ENCODE measurements at regions not wholly inside any gene's neighbourhood (a gene's known extent, or its start where the extent isn't known, plus 50 kb on each side); places are given as distances from the start of the nearest gene placed in this dataset.

DNA sequence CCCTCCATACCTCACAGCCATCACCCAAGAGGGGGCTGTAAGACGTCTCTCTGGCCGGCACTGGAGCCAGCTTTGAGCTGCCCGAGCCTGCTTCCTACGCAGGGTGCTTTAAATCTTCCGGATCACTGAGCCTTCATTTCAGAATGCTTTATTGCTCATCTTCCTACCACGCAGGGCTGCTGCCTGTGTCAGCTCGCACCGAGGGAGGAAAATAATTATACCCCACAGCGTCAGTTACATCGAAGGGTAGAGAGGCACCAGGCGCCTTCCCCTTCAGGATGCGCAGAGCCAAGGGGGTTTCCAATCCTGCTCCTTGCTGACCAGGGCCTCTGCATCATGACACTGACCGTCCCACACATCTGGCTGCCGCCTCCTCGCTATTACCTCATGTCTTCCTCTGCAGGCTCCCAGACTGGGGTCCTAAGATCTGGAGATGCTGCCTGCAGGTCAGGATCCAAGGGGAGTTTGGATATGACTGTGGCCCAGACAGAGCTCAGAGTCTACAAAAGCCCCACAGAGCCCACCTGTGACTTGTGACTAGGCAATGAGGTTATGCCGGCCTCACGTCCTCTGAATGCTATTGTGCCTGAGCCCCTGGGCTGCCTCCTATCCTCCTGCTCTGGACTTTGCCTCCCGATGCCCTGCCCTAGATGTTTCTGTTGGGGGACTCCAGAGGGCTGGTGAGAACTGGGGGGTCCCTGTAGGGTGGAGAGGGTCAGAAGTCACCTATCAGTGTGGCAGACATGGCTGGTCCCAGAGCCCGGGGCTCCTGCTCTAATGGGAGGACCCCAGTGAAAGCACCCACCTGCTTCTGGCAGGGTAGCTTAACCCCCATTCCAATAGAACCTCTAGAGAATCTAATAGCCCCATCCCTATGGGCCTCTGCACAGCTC lies 220.3 kb upstream of the RTL1 start:
- DNase-seq: no peak

GRCh38 chr14:101124815-101125214 lies 221.3 kb upstream of the RTL1 start:
- no peak for DNase-seq

DNA sequence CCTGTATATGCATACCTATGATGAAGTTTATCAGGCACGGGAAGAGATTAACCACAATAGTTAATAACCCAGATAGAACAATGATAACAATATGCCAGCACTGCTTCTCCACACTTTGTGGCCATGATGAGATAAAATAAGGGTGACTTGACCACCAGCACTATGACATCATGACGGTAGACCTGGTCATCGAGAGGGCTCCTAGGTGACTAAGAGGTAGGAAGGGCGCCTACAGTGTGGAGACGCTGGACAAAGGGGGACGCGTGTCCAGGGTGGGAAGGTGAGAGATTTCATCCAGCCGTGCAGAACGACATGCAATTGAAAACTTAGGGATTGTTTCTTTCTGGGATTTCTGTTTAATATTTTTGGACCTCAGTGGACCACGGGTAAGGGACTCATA lies 221.8 kb upstream of the RTL1 start:
- no peak for DNase-seq

GRCh38 chr14:101125719-101126651 lies 222.5 kb upstream of the RTL1 start:
- DNase-seq: no peak

DNA sequence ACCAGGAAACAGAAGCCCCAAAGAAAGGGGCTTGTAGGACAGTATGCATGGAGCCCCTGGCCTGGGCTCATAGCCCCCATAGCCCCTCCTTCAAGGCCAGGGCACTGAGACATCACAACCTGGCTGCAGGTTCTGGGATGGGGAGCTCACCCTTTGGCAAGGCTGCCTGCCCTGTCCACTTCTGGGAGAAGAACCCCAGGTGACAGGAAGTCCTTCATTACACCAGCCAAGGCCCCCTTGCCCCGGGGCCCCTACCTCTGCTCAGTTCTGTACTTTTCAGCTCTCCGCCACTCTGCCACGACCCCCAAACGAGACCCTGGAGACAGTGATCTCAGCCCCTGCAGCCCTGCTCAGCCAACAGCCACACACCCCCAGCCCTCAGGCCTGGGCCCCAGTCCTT lies 223.2 kb upstream of the RTL1 start:
- DNase-seq: no peak

GRCh38 chr14:101127224-101127623 lies 223.7 kb upstream of the RTL1 start:
- DNase-seq: no peak

DNA sequence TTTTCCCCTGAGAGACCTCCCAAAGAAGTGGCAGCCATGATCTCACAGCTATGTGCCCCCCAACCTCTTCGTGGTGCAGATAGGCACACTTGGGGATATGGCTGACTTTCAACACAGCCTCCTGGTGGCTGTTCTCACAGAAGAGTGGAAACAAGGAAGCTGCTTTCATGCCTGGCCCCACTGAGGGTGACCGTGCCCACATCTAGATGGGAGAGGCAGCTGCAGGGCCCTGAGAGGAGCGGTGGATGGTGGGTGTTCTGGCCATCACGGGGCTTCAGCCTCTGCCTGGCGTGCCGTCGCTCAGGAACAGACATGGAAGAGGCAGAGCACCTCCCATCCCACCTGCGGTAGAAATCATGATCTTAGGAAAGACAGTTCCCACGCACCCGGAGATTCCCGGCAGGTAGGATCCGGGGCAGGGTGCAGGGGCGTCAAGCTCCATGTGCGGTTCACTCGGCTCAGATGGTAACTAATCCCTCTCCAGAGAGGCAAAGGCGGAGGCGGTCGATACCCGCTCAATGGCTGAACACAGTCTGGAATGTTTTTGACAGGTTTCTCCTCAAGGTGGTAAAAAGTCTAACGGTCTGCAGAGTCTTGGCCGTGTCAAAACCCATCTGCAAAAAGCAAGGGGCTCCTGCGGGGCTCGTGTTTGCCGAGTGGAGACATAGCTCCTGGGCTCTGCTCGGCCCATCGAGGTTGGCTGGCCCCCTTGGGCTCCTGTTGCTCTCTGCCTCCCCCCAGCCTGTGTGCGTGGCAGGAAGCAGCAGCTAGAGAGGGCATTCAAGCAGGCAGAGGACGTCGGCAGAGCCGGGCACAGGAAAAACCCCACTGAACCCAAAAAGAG lies 225.2 kb upstream of the RTL1 start:
- no peak for DNase-seq

DNA sequence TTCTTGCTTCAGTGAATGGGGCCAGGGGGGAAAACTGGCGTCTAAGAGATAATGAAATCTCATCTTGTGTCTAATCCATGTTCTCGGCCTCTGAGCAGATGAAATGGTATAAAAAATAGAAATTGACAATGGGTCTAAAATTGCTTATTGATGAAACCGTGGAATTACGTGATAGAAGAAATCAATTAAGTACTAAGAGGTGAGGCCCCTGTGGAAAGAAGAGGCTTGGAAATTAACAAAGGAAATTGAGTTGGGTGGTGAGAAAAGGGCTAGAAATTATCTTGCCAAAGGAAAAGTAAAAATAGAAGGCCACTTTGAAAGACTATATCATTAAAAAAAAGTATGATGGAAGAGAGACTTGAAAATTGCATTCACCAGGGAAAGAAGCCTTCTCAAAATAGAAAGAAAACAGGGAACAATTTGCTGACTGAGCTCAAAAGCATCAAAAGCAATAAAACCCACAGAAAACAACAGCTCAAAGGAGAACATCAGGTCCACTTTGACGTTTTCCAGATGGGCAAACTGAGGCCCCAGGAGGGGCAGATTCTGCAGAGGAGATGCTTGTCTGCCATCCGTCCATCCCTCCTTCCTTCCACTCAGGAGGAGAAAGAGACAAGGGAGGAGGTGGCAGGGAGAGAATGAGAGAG lies 226.1 kb upstream of the RTL1 start:
- DNase-seq: no peak

GRCh38 chr14:101130861-101131260 lies 227.3 kb upstream of the RTL1 start:
- no peak for DNase-seq

GRCh38 chr14:101131451-101131916 lies 228.0 kb upstream of the RTL1 start:
- no peak for DNase-seq

- DNase-seq: no peak
Measured at GRCh38 chr14:101132051-101132571, 228.6 kb upstream of the RTL1 start.

GRCh38 chr14:101132588-101132987 lies 229.1 kb upstream of the RTL1 start:
- no peak for DNase-seq

GRCh38 chr14:101133068-101133467 lies 229.5 kb upstream of the RTL1 start:
- DNase-seq: no peak

- no peak for DNase-seq
Measured at GRCh38 chr14:101134161-101134631, 230.7 kb upstream of the RTL1 start.

DNA sequence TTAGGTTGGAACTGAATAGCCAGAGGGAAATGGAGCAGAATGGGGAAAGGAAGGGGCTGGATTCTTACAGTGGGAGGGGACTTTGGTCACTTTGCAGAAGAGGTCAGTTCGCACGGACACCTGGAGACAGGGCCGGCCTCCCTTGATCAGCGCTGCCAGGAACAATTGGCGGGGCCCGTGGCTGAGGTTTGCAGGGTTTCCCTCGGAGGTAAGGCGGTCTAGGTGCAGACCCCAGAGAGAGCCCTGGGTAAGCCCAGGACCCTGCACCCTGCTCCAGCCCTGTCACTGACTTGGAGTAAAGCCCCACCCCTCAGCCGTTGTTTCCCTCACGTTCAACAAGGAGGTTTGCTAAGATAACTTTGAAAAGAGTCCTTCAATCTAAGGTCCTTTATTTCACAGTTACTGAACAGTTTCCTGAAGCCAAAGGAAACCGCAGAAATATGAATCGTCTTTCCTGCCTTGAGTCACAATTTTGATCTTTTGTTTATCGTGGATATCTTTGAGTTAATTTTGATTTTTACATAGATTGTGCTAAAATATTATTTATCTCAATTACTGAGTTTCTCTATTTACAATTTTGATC lies 231.4 kb upstream of the RTL1 start:
- no peak for DNase-seq

- no peak for DNase-seq
Measured at GRCh38 chr14:101135796-101136742, 232.5 kb upstream of the RTL1 start.

DNA sequence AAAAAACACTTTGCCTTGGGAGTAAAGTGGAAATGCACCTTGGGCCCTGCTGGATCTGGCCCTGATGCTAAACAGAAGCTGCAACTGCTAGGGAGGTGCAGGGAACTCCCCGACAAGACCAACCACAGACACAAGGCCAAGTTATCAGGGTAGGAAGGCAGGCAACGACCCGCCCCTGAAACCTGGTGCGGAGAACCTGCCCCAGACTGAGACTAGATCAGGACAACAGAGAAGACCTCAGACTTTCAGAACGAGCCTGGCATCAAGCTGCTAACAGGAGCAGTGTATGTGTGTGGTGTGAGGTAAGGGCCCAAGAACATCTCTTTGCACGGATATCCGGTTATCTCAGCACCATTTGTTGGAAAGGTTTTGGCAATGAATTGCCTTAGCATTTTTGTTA lies 233.7 kb upstream of the RTL1 start:
- DNase-seq: no peak

GRCh38 chr14:101147848-101148247 lies 244.3 kb upstream of the RTL1 start:
- no peak for DNase-seq

DNA sequence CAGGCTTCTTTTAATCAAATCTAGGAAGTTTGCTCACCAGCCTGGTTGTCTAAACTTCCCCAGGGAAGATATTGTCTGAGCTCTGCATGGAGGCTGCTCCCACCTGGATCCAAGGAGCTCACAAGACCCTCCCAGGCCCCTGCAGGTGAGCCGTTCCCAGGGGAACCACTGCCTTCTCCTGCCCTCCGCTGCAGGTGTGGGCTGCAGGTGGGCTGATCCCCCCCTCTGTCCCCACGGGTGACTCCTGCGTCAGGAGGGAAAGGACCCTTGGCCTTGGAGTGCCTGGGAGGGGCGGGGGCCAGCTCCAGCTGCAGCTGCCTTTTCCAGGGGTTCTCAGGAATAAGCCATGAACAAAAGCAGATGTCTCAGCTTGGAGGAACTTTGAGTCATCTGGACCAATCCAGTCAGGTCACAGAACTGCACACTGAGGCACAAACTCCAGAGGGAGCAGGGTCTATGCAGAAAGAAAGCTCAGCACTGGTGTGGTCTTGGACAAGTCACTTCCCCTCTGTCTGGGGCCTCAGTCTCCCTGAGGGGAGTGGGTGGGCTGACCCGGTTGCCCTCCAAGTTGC lies 246.6 kb upstream of the RTL1 start:
- DNase-seq: no peak

Measured in COR-L47 (cell line).